PC-3 (cell line): ENCODE measurements at regions not wholly inside any gene's neighbourhood (a gene's known extent, or its start where the extent isn't known, plus 50 kb on each side); places are given as distances from the start of the nearest gene placed in this dataset.
"Not testable (repeated sequence)": the region's sequence is repeated elsewhere in the genome, so short reads cannot be mapped to it uniquely, and the experiment has no call there.

Source experiments
- ATAC-seq: fragments of 200-7000 bp; cut with Tn5 transposase; 2 replicates; pipeline ENCODE4 v1.9.1; 2020; ENCODE audit warnings: mild to moderate bottlenecking, moderate library complexity
- BruUV-seq: library from RNA; stranded (reverse); fragments of 400-500 nt; replicated peaks from 2 replicates; lab custom pipeline; 2021; lab: Mats Ljungman, UMichigan
- CTCF ChIA-PET: fragments of 300-600 bp; sonication (Branson Sonifier 250); formaldehyde crosslinking; loops from one replicate; lab custom pipeline; 2022; ENCODE audit warnings: antibody characterized with exemption; lab: Charles Lee
- POLR2A ChIA-PET: fragments of 300-600 bp; sonication (Branson Sonifier 250); formaldehyde crosslinking; loops from one replicate; lab custom pipeline; 2022; ENCODE audit warnings: antibody characterized with exemption; ENCODE audit not compliant: unreplicated experiment; lab: Charles Lee
- DNase-seq: peaks from one replicate; pipeline ENCODE4 v3.0.0-alpha.2; 2015
- H2AFZ ChIP-seq: fragments of 300-600 bp; sonication (generic); 2 replicates; pipeline ENCODE4 v1.6.0; 2016; ENCODE audit warnings: antibody characterized with exemption, low read length
- H3F3A ChIP-seq: fragments of 300-600 bp; sonication (generic); one replicate; pipeline ENCODE4 v1.6.0; 2017; ENCODE audit warnings: antibody characterized with exemption, low read length, control low read depth, mild to moderate bottlenecking; ENCODE audit not compliant: unreplicated experiment
- H3K27ac ChIP-seq: fragments of 300-600 bp; sonication (generic); 2 replicates; pipeline ENCODE4 v1.5.1; 2016; ENCODE audit warnings: mild to moderate bottlenecking, low read length
- H3K27me3 ChIP-seq: fragments of 300-600 bp; sonication (generic); 2 replicates; pipeline ENCODE4 v1.6.1; 2016; ENCODE audit warnings: low read length, mixed read lengths
- H3K36me3 ChIP-seq: fragments of 300-600 bp; sonication (generic); 2 replicates; pipeline ENCODE4 v1.6.1; 2016; ENCODE audit warnings: low read depth, mixed run types, low read length, mixed read lengths
- H3K4me1 ChIP-seq: fragments of 300-600 bp; sonication (generic); 2 replicates; pipeline ENCODE4 v1.5.1; 2016; ENCODE audit warnings: low read length; ENCODE audit not compliant: insufficient read depth
- H3K4me2 ChIP-seq: fragments of 300-600 bp; sonication (generic); 2 replicates; pipeline ENCODE4 v1.6.0; 2016; ENCODE audit warnings: low read length
- H3K4me3 ChIP-seq: fragments of 300-600 bp; sonication (generic); 2 replicates; pipeline ENCODE4 v1.5.1; 2016; ENCODE audit warnings: mild to moderate bottlenecking, low read length, mixed read lengths
- H3K79me2 ChIP-seq: fragments of 300-600 bp; sonication (generic); 2 replicates; pipeline ENCODE4 v1.6.1; 2017; ENCODE audit warnings: low read length, mixed read lengths
- H3K9ac ChIP-seq: fragments of 300-600 bp; sonication (generic); 2 replicates; pipeline ENCODE4 v1.6.0; 2016; ENCODE audit warnings: mild to moderate bottlenecking, low read length
- H3K9me2 ChIP-seq: fragments of 300-600 bp; sonication (generic); replicated peaks from 2 replicates; pipeline ENCODE4 v1.6.1; 2016; ENCODE audit warnings: mixed run types, low read length, mixed read lengths
- H3K9me3 ChIP-seq: fragments of 300-600 bp; sonication (generic); 2 replicates; pipeline ENCODE4 v1.6.1; 2016; ENCODE audit warnings: low read length, mixed read lengths
- H4K20me1 ChIP-seq: fragments of 300-600 bp; sonication (generic); 2 replicates; pipeline ENCODE4 v1.6.1; 2016; ENCODE audit warnings: low read length, mixed read lengths
- EZH2 ChIP-seq: fragments of 300-600 bp; sonication (generic); IDR thresholded peaks from one replicate; pipeline ENCODE4 v1.6.1; 2017; ENCODE audit warnings: antibody characterized with exemption, mild to moderate bottlenecking, low read length; ENCODE audit not compliant: unreplicated experiment
- EZH2phosphoT487 ChIP-seq: fragments of 300-600 bp; sonication (generic); IDR thresholded peaks from 2 replicates; pipeline ENCODE4 v1.6.1; 2018; ENCODE audit warnings: mild to moderate bottlenecking, antibody characterized with exemption, low read length, borderline replicate concordance
- intact Hi-C: fragments of 100-400 bp; cut with micrococcal nuclease; formaldehyde crosslinking; loops from 2 replicates; pipeline ENCODE4 v1.9.0; 2023
- TF ChIP-seq, protein P1 (sequence below): fragments of 300-600 bp; sonication (generic); conservative IDR thresholded peaks from 2 replicates; pipeline ENCODE4 v1.5.1; 2017; ENCODE audit warnings: antibody characterized with exemption, low read depth, mild to moderate bottlenecking, low read length

- no peak for ATAC-seq
- POLR2A ChIA-PET = no interaction called here
- no peak overlapping the region for H3K4me3 ChIP-seq
- H2AFZ ChIP-seq = no peak overlapping the region
- no peaks in the 10 kb centered on the region for H3K79me2 ChIP-seq
- no peak for TF ChIP-seq EZH2phosphoT487
- TF ChIP-seq, protein P1, sequence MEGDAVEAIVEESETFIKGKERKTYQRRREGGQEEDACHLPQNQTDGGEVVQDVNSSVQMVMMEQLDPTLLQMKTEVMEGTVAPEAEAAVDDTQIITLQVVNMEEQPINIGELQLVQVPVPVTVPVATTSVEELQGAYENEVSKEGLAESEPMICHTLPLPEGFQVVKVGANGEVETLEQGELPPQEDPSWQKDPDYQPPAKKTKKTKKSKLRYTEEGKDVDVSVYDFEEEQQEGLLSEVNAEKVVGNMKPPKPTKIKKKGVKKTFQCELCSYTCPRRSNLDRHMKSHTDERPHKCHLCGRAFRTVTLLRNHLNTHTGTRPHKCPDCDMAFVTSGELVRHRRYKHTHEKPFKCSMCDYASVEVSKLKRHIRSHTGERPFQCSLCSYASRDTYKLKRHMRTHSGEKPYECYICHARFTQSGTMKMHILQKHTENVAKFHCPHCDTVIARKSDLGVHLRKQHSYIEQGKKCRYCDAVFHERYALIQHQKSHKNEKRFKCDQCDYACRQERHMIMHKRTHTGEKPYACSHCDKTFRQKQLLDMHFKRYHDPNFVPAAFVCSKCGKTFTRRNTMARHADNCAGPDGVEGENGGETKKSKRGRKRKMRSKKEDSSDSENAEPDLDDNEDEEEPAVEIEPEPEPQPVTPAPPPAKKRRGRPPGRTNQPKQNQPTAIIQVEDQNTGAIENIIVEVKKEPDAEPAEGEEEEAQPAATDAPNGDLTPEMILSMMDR = no peak
- TF ChIP-seq EZH2 = no peak
- no peaks in the 10 kb centered on the region for H3K36me3 ChIP-seq
- no peaks in the 10 kb centered on the region for H3K4me1 ChIP-seq
- H3K27me3 ChIP-seq = no peaks in the 10 kb centered on the region
- H3K4me2 ChIP-seq = no peak overlapping the region
- no peaks in the 10 kb centered on the region for H3F3A ChIP-seq
- H3K27ac ChIP-seq = no peak overlapping the region
- no peak for DNase-seq
- intact Hi-C loops = no loop called here
- CTCF ChIA-PET = no interaction called here
- BruUV-seq = no TSS peak
- no peaks in the 10 kb centered on the region for H4K20me1 ChIP-seq
- H3K9ac ChIP-seq = no peak overlapping the region
- H3K9me2 ChIP-seq = no peaks in the 10 kb centered on the region
- H3K9me3 ChIP-seq = no peaks in the 10 kb centered on the region
Measured at GRCh38 chr3:87548271-87548670, 271.9 kb upstream of the POU1F1 start.

GRCh38 chr3:87546216-87546615, 269.8 kb upstream of the POU1F1 start:
- Histone ChIP-seq H3K9me2 (no peaks in the 10 kb centered on the region), H3K9me3 (no peaks in the 10 kb centered on the region), H3K9ac (no peak overlapping the region), H4K20me1 (no peaks in the 10 kb centered on the region), H3K4me3 (no peak overlapping the region), H3F3A (no peaks in the 10 kb centered on the region), H3K4me2 (no peak overlapping the region), H3K36me3 (no peaks in the 10 kb centered on the region), H3K4me1 (no peaks in the 10 kb centered on the region), H3K27ac (no peak overlapping the region), H2AFZ (no peak overlapping the region), H3K79me2 (no peaks in the 10 kb centered on the region), H3K27me3 (no peaks in the 10 kb centered on the region)
- TF ChIP-seq EZH2phosphoT487 (no peak), EZH2 (no peak)
- TF ChIP-seq, protein P1 = no peak
- intact Hi-C loops = no loop called here
- BruUV-seq = no TSS peak
- ChIA-PET POLR2A (no interaction called here), CTCF (no interaction called here)
- DNase-seq (no peak), ATAC-seq (no peak)

GRCh38 chr3:87543408-87543807, 267.0 kb upstream of the POU1F1 start:
- H3K27ac ChIP-seq, H4K20me1 ChIP-seq, H3K9me3 ChIP-seq, H3K4me3 ChIP-seq, intact Hi-C loops, H3K27me3 ChIP-seq, CTCF ChIA-PET, H3K9me2 ChIP-seq, H3K4me2 ChIP-seq, POLR2A ChIA-PET, ATAC-seq, H3F3A ChIP-seq, H3K79me2 ChIP-seq, H3K9ac ChIP-seq, H3K36me3 ChIP-seq, H2AFZ ChIP-seq, BruUV-seq, H3K4me1 ChIP-seq, DNase-seq: not testable (repeated sequence)
